ENCODE measurements at regions not wholly inside any gene's neighbourhood (a gene's known extent, or its start where the extent isn't known, plus 50 kb on each side); places are given as distances from the start of the nearest gene placed in this dataset.

GRCh38 chr2:118167026-118167425, 78.8 kb downstream of the INSIG2 start:
- H2AFZ ChIP-seq: no peak overlapping the region
- no peaks in the 10 kb centered on the region for H3K27me3 ChIP-seq
- 82% methylated on average over 2 of the region's 2 CpGs for WGBS (ENCODE audit: low lambda C conversion rate, missing lambda C conversion rate)
- TF ChIP-seq, protein P1, sequence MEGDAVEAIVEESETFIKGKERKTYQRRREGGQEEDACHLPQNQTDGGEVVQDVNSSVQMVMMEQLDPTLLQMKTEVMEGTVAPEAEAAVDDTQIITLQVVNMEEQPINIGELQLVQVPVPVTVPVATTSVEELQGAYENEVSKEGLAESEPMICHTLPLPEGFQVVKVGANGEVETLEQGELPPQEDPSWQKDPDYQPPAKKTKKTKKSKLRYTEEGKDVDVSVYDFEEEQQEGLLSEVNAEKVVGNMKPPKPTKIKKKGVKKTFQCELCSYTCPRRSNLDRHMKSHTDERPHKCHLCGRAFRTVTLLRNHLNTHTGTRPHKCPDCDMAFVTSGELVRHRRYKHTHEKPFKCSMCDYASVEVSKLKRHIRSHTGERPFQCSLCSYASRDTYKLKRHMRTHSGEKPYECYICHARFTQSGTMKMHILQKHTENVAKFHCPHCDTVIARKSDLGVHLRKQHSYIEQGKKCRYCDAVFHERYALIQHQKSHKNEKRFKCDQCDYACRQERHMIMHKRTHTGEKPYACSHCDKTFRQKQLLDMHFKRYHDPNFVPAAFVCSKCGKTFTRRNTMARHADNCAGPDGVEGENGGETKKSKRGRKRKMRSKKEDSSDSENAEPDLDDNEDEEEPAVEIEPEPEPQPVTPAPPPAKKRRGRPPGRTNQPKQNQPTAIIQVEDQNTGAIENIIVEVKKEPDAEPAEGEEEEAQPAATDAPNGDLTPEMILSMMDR (IDR thresholded peaks at IDR 0.05; ENCODE audit: poor library complexity): no peak
- TF ChIP-seq EZH2 (IDR thresholded peaks at IDR 0.05; ENCODE audit: borderline replicate concordance): no peak
- no peak for TF ChIP-seq EZH2phosphoT487 (IDR thresholded peaks at IDR 0.05; ENCODE audit: low read depth, severe bottlenecking, unreplicated experiment)
- H3K4me1 ChIP-seq (ENCODE audit: insufficient read depth): no peaks in the 10 kb centered on the region
- H4K20me1 ChIP-seq (ENCODE audit: insufficient read depth, poor library complexity, severe bottlenecking): no peaks in the 10 kb centered on the region
- DNase-seq (ENCODE audit: low spot score): no peak
- no peak overlapping the region for H3K4me2 ChIP-seq
- H3K4me3 ChIP-seq: no peak overlapping the region
- no peaks in the 10 kb centered on the region for H3K36me3 ChIP-seq (replicated peaks; ENCODE audit: insufficient read depth, low read depth)
- no peaks in the 10 kb centered on the region for H3K79me2 ChIP-seq
- no peaks in the 10 kb centered on the region for H3K9me3 ChIP-seq (ENCODE audit: low read depth)
- H3K27ac ChIP-seq: no peak overlapping the region
- H3K9me2 ChIP-seq (replicated peaks; ENCODE audit: insufficient read depth): no peaks in the 10 kb centered on the region

DNA sequence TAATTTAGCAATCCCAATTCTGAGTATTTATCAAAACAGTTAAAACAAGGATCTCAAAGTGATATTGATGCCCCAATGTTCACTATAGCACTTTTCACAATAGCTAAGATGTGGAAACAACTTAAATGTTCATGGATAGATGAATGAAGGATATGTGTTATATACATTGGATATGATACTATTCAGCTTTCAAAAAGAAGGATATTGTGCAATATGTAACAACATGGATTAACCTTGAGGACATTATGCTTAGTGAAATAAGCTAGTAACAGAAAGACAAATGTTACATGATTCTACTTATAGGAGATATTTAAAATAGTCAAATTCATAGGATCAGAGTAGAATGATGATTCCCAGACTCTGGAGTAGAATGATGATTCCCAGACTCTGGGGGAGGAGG, 78.0 kb downstream of the INSIG2 start:
- Histone ChIP-seq H3K9me2 (replicated peaks; ENCODE audit: insufficient read depth) (no peaks in the 10 kb centered on the region), H3K27me3 (no peaks in the 10 kb centered on the region), H2AFZ (no peak overlapping the region), H3K9me3 (ENCODE audit: low read depth) (no peaks in the 10 kb centered on the region), H3K27ac (no peak overlapping the region), H3K4me3 (no peak overlapping the region), H3K36me3 (replicated peaks; ENCODE audit: insufficient read depth, low read depth) (no peaks in the 10 kb centered on the region), H4K20me1 (ENCODE audit: insufficient read depth, poor library complexity, severe bottlenecking) (no peaks in the 10 kb centered on the region), H3K4me2 (no peak overlapping the region), H3K4me1 (ENCODE audit: insufficient read depth) (no peaks in the 10 kb centered on the region), H3K79me2 (no peaks in the 10 kb centered on the region)
- TF ChIP-seq EZH2 (IDR thresholded peaks at IDR 0.05; ENCODE audit: borderline replicate concordance): no peak
- no peak for TF ChIP-seq EZH2phosphoT487 (IDR thresholded peaks at IDR 0.05; ENCODE audit: low read depth, severe bottlenecking, unreplicated experiment)
- TF ChIP-seq, protein P1 (IDR thresholded peaks at IDR 0.05; ENCODE audit: poor library complexity): no peak
- DNase-seq (ENCODE audit: low spot score): no peak

- Histone ChIP-seq H3K9me2 (replicated peaks; ENCODE audit: insufficient read depth) (no peaks in the 10 kb centered on the region), H3K36me3 (replicated peaks; ENCODE audit: insufficient read depth, low read depth) (no peaks in the 10 kb centered on the region), H3K4me3 (no peak overlapping the region), H3K9me3 (ENCODE audit: low read depth) (no peaks in the 10 kb centered on the region), H3K27ac (no peak overlapping the region), H2AFZ (no peak overlapping the region), H3K27me3 (no peaks in the 10 kb centered on the region), H3K4me1 (ENCODE audit: insufficient read depth) (no peaks in the 10 kb centered on the region), H3K79me2 (no peaks in the 10 kb centered on the region), H3K4me2 (no peak overlapping the region), H4K20me1 (ENCODE audit: insufficient read depth, poor library complexity, severe bottlenecking) (no peaks in the 10 kb centered on the region)
- TF ChIP-seq, protein P1 (IDR thresholded peaks at IDR 0.05; ENCODE audit: poor library complexity): no peak
- TF ChIP-seq EZH2phosphoT487 (IDR thresholded peaks at IDR 0.05; ENCODE audit: low read depth, severe bottlenecking, unreplicated experiment) (no peak), EZH2 (IDR thresholded peaks at IDR 0.05; ENCODE audit: borderline replicate concordance) (no peak)
- no peak for DNase-seq (ENCODE audit: low spot score)
- WGBS (ENCODE audit: low lambda C conversion rate, missing lambda C conversion rate): 93% methylated on average over 2 of the region's 2 CpGs
These were observed 77.3 kb downstream of the INSIG2 start for GRCh38 chr2:118165595-118165994.

Data from hepatocyte (in vitro differentiated cells).